HG02938 (cell line): ENCODE measurements at regions not wholly inside any gene's neighbourhood (a gene's known extent, or its start where the extent isn't known, plus 50 kb on each side); places are given as distances from the start of the nearest gene placed in this dataset.
"Not testable (repeated sequence)": the region's sequence is repeated elsewhere in the genome, so short reads cannot be mapped to it uniquely, and the experiment has no call there.

Experiments used
- ATAC-seq: cut with Tn5 transposase; IDR thresholded peaks from one replicate; pipeline ENCODE4 v1.9.1; 2021; ENCODE audit warnings: mild to moderate bottlenecking, moderate library complexity; ENCODE audit not compliant: unreplicated experiment

GRCh38 chr20:29319725-29320124, 1937.7 kb upstream of the DEFB115 start:
- ATAC-seq, result no peak

GRCh38 chr20:29320216-29320949, 1937.1 kb upstream of the DEFB115 start:
- not testable (repeated sequence) for ATAC-seq

- ATAC-seq, result not testable (repeated sequence)
These were observed 1933.6 kb upstream of the DEFB115 start for GRCh38 chr20:29323631-29324515.

GRCh38 chr20:29324516-29325303, 1932.8 kb upstream of the DEFB115 start:
- not testable (repeated sequence) for ATAC-seq

- no peak for ATAC-seq
These were observed 1932.2 kb upstream of the DEFB115 start for GRCh38 chr20:29325304-29325640.

- ATAC-seq, result not testable (repeated sequence)
These were observed 1931.7 kb upstream of the DEFB115 start for GRCh38 chr20:29325781-29326180.

- no peak for ATAC-seq
These were observed 1930.9 kb upstream of the DEFB115 start for GRCh38 chr20:29326376-29327070.

GRCh38 chr20:29327600-29328420, 1929.7 kb upstream of the DEFB115 start:
- not testable (repeated sequence) for ATAC-seq

GRCh38 chr20:29330429-29331115, 1926.9 kb upstream of the DEFB115 start:
- ATAC-seq, result not testable (repeated sequence)

GRCh38 chr20:29349836-29350235, 1907.6 kb upstream of the DEFB115 start:
- no peak for ATAC-seq

- not testable (repeated sequence) for ATAC-seq
These were observed 1881.5 kb upstream of the DEFB115 start for GRCh38 chr20:29375937-29376336.

GRCh38 chr20:29392853-29393252, 1864.6 kb upstream of the DEFB115 start:
- ATAC-seq, result not testable (repeated sequence)

GRCh38 chr20:29408034-29408695, 1849.3 kb upstream of the DEFB115 start:
- no peak for ATAC-seq

- ATAC-seq, result not testable (repeated sequence)
These were observed 1848.8 kb upstream of the DEFB115 start for GRCh38 chr20:29408707-29409106.

GRCh38 chr20:29409160-29409689, 1848.2 kb upstream of the DEFB115 start:
- ATAC-seq, result not testable (repeated sequence)

GRCh38 chr20:29409833-29410805, 1847.3 kb upstream of the DEFB115 start:
- ATAC-seq, result no peak

GRCh38 chr20:29410806-29411457, 1846.5 kb upstream of the DEFB115 start:
- ATAC-seq, result no peak
